ENCODE measurements at regions not wholly inside any gene's neighbourhood (a gene's known extent, or its start where the extent isn't known, plus 50 kb on each side); places are given as distances from the start of the nearest gene placed in this dataset.
A peak's percentile ranks its signal among the peaks of the same experiment; 100 is the strongest.

DNA sequence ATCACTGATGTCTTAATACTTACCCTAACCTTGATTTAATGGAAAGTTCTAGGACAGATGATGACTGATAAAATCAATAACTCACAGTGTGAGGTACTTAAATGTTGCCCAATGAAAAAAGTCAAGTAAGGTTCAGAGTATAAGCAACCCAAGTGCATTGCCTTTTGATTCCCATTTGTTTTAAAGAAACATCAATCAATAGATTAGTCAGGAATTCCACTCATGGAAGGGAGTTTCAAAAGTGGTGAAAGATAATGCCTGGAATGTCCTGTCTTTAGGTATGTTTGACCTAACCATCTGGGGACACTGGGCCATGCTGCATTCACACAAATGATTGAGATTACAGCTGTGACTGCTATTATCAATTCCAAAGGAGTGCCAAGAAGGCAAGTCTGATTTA, 259.7 kb downstream of the PPARGC1A start (continued):
- TF ChIP-seq, protein P1, sequence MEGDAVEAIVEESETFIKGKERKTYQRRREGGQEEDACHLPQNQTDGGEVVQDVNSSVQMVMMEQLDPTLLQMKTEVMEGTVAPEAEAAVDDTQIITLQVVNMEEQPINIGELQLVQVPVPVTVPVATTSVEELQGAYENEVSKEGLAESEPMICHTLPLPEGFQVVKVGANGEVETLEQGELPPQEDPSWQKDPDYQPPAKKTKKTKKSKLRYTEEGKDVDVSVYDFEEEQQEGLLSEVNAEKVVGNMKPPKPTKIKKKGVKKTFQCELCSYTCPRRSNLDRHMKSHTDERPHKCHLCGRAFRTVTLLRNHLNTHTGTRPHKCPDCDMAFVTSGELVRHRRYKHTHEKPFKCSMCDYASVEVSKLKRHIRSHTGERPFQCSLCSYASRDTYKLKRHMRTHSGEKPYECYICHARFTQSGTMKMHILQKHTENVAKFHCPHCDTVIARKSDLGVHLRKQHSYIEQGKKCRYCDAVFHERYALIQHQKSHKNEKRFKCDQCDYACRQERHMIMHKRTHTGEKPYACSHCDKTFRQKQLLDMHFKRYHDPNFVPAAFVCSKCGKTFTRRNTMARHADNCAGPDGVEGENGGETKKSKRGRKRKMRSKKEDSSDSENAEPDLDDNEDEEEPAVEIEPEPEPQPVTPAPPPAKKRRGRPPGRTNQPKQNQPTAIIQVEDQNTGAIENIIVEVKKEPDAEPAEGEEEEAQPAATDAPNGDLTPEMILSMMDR (IDR thresholded peaks at IDR 0.05; ENCODE audit: low read depth, low read length, missing input control), result no peak
- no peak for TF ChIP-seq HNF4G (IDR thresholded peaks at IDR 0.05)

DNA sequence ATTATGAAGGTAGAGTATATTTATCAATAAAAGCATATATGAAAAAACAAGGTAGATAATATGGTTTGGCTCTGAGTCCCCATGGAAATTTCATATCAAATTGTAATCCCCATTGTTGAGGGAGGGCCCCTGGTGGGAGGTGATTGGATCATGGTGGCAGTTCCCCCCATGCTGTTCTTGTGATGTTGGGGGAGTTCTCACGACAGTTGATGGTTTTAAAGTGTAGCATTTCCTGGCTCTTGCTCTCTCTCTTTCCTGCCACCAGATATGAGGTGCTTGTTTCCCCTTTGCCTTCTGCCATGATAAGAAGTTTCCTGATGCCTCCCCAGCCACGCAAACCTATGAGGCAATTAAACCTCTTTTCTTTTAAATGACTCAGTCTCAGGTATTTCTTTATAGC, 260.4 kb downstream of the PPARGC1A start:
- Histone ChIP-seq H3K9me3 (ENCODE audit: control insufficient read depth in 4 of 4, low read length in 3 of 4) (peaks cover 0 to 2% (median 0%) of the 10 kb centered on the region in 4 donors), H3K4me1 (ENCODE audit: control insufficient read depth in 4 of 4, insufficient read depth in 4 of 4, low read length in 3 of 4) (peaks cover 0 to 4% (median 0%) of the 10 kb centered on the region in 4 donors), H3K36me3 (ENCODE audit: control insufficient read depth in 4 of 4, insufficient read depth in 3 of 4, low read depth in 1 of 4, low read length in 3 of 4) (no peaks in the 10 kb centered on the region), H3K27ac (ENCODE audit: low read depth in 1 of 2, low read length in 2 of 2) (no peak overlapping the region), H3K9ac (ENCODE audit: low read depth in 1 of 2, low read length in 2 of 2) (no peak overlapping the region), H3K4me3 (ENCODE audit: low read depth in 1 of 3, low read length in 3 of 3) (no peak overlapping the region), H3K27me3 (ENCODE audit: control insufficient read depth in 4 of 4, insufficient read depth in 4 of 4, low read length in 3 of 4) (peaks cover 0 to 4% (median 0%) of the 10 kb centered on the region in 4 donors)
- WGBS, result 47% methylated on average over 2 of the region's 2 CpGs
- no peak for TF ChIP-seq HNF4G (IDR thresholded peaks at IDR 0.05)
- DNase-seq (ENCODE audit: low spot score), result no peak

DNA sequence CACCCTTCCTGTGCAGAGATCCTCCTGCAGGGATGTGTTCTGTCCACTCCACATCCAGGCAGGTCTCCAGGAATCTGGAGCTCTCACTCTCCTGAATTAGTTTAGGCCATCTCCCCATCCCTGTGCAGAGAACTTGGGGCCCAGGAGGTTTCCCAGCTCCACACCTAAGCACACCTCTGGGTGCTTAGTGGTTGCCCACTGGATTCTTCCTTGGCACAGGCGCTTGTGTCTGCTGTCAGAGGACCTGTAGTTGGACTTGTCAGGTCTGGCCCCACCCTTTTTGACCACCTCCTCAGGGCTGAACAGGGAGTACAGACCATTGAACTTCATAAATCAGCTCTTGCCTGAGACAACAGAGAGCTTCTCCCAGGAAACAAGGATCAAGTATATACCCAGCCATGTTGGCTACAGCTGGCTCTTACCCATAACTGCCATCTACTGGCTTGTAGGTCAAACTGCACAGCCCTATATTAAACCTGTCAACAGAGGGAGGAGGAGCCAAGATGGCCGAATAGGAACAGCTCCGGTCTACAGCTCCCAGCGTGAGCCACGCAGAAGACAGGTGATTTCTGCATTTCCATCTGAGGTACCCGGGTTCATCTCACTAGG, 275.5 kb downstream of the PPARGC1A start:
- H3K9me3 ChIP-seq (ENCODE audit: control insufficient read depth in 4 of 4, low read length in 3 of 4), result no peaks in the 10 kb centered on the region
- no peak for DNase-seq (ENCODE audit: low spot score)
- H3K36me3 ChIP-seq (ENCODE audit: control insufficient read depth in 4 of 4, insufficient read depth in 3 of 4, low read depth in 1 of 4, low read length in 3 of 4), result no peaks in the 10 kb centered on the region
- TF ChIP-seq, protein P1 (IDR thresholded peaks at IDR 0.05; ENCODE audit: low read depth, low read length, missing input control), result peak; percentile 38
- TF ChIP-seq TAF1 (conservative IDR thresholded peaks at IDR 0.05), result no peak
- TF ChIP-seq RAD21 (IDR thresholded peaks at IDR 0.05), result peak; percentile 64 to 73
- no peak overlapping the region for H3K9ac ChIP-seq (ENCODE audit: low read depth in 1 of 2, low read length in 2 of 2)
- H3K27me3 ChIP-seq (ENCODE audit: control insufficient read depth in 4 of 4, insufficient read depth in 4 of 4, low read length in 3 of 4), result no peaks in the 10 kb centered on the region
- WGBS, result 73% methylated on average over 5 of the region's 6 CpGs
- no peak overlapping the region for H3K4me3 ChIP-seq (ENCODE audit: low read depth in 1 of 3, low read length in 3 of 3)
- no peak overlapping the region for H3K27ac ChIP-seq (ENCODE audit: low read depth in 1 of 2, low read length in 2 of 2)
- H3K4me1 ChIP-seq (ENCODE audit: control insufficient read depth in 4 of 4, insufficient read depth in 4 of 4, low read length in 3 of 4), result no peaks in the 10 kb centered on the region

DNA sequence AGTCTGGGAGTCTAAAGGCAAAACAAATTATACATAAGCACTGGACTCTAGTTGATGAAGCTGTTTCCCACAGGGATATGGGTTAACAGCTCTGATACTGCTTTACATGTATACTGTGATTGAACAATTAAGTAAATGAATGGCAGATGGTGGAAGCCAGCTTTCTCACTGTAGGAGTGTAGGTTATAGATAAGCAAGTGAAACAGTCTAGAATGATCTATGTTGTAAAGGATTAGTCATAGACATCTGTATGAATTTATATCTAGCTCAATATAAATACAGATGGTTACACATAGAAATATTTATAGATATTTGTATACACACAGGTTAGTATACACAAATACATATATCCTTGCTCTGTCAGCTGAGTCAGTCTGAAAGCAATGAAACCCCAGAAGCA, 276.1 kb downstream of the PPARGC1A start:
- Histone ChIP-seq H3K4me1 (ENCODE audit: control insufficient read depth in 4 of 4, insufficient read depth in 4 of 4, low read length in 3 of 4) (no peaks in the 10 kb centered on the region), H3K27ac (ENCODE audit: low read depth in 1 of 2, low read length in 2 of 2) (no peak overlapping the region), H3K4me3 (ENCODE audit: low read depth in 1 of 3, low read length in 3 of 3) (no peak overlapping the region), H3K27me3 (ENCODE audit: control insufficient read depth in 4 of 4, insufficient read depth in 4 of 4, low read length in 3 of 4) (no peaks in the 10 kb centered on the region), H3K9me3 (ENCODE audit: control insufficient read depth in 4 of 4, low read length in 3 of 4) (no peaks in the 10 kb centered on the region), H3K36me3 (ENCODE audit: control insufficient read depth in 4 of 4, insufficient read depth in 3 of 4, low read depth in 1 of 4, low read length in 3 of 4) (no peaks in the 10 kb centered on the region), H3K9ac (ENCODE audit: low read depth in 1 of 2, low read length in 2 of 2) (no peak overlapping the region)
- no peak for DNase-seq (ENCODE audit: low spot score)
- TF ChIP-seq FOXA2 (IDR thresholded peaks at IDR 0.05) (no peak), HNF4A (conservative IDR thresholded peaks at IDR 0.05) (no peak), EGR1 (IDR thresholded peaks at IDR 0.05; ENCODE audit: low read depth in 2 of 2) (no peak), GABPA (IDR thresholded peaks at IDR 0.05 in 1 of 2, conservative IDR thresholded peaks at IDR 0.05 in 1 of 2) (no peak), FOXA1 (IDR thresholded peaks at IDR 0.05) (no peak), NR2F2 (IDR thresholded peaks at IDR 0.05) (no peak), HNF4G (IDR thresholded peaks at IDR 0.05) (no peak), SP1 (IDR thresholded peaks at IDR 0.05) (no peak), TAF1 (conservative IDR thresholded peaks at IDR 0.05) (no peak), JUND (IDR thresholded peaks at IDR 0.05) (no peak), RAD21 (IDR thresholded peaks at IDR 0.05) (no peak), YY1 (IDR thresholded peaks at IDR 0.05) (no peak), RXRA (IDR thresholded peaks at IDR 0.05) (no peak)
- TF ChIP-seq, protein P2, sequence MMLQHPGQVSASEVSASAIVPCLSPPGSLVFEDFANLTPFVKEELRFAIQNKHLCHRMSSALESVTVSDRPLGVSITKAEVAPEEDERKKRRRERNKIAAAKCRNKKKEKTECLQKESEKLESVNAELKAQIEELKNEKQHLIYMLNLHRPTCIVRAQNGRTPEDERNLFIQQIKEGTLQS (IDR thresholded peaks at IDR 0.05), result no peak
- TF ChIP-seq, protein P1 (IDR thresholded peaks at IDR 0.05; ENCODE audit: low read depth, low read length, missing input control), result no peak
- TF ChIP-seq, protein P3, sequence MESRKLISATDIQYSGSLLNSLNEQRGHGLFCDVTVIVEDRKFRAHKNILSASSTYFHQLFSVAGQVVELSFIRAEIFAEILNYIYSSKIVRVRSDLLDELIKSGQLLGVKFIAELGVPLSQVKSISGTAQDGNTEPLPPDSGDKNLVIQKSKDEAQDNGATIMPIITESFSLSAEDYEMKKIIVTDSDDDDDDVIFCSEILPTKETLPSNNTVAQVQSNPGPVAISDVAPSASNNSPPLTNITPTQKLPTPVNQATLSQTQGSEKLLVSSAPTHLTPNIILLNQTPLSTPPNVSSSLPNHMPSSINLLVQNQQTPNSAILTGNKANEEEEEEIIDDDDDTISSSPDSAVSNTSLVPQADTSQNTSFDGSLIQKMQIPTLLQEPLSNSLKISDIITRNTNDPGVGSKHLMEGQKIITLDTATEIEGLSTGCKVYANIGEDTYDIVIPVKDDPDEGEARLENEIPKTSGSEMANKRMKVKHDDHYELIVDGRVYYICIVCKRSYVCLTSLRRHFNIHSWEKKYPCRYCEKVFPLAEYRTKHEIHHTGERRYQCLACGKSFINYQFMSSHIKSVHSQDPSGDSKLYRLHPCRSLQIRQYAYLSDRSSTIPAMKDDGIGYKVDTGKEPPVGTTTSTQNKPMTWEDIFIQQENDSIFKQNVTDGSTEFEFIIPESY (IDR thresholded peaks at IDR 0.05), result no peak
- TF ChIP-seq, protein P4, sequence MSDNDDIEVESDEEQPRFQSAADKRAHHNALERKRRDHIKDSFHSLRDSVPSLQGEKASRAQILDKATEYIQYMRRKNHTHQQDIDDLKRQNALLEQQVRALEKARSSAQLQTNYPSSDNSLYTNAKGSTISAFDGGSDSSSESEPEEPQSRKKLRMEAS (IDR thresholded peaks at IDR 0.05), result no peak
